NCI-H146 treated with DMSO at 0.1 percent for 48 hours (cell line): ENCODE measurements at regions not wholly inside any gene's neighbourhood (a gene's known extent, or its start where the extent isn't known, plus 50 kb on each side); places are given as distances from the start of the nearest gene placed in this dataset.

ENCODE experiments used
- DNase-seq: peaks from one replicate; lab custom pipeline; 2025; ENCODE audit not compliant: unreplicated experiment; lab: John Stamatoyannopoulos, UW

GRCh38 chr15:62756995-62757360, 285.6 kb upstream of the TPM1 start:
- DNase-seq: no peak

GRCh38 chr15:62757535-62757934, 285.0 kb upstream of the TPM1 start:
- no peak for DNase-seq

GRCh38 chr15:62758126-62758951, 284.2 kb upstream of the TPM1 start:
- no peak for DNase-seq

GRCh38 chr15:62758952-62759349, 283.6 kb upstream of the TPM1 start:
- no peak for DNase-seq

GRCh38 chr15:62760538-62760937, 282.0 kb upstream of the TPM1 start:
- DNase-seq: no peak

- no peak for DNase-seq
Measured at GRCh38 chr15:62765916-62766315, 276.6 kb upstream of the TPM1 start.

GRCh38 chr15:62766599-62766998, 275.9 kb upstream of the TPM1 start:
- DNase-seq: no peak

GRCh38 chr15:62769604-62770003, 272.9 kb upstream of the TPM1 start:
- DNase-seq: no peak

GRCh38 chr15:62770111-62770660, 272.4 kb upstream of the TPM1 start:
- no peak for DNase-seq

GRCh38 chr15:62770752-62771151, 271.8 kb upstream of the TPM1 start:
- DNase-seq: no peak

GRCh38 chr15:62771234-62771633, 271.3 kb upstream of the TPM1 start:
- no peak for DNase-seq

- no peak for DNase-seq
Measured at GRCh38 chr15:62773369-62774165, 269.0 kb upstream of the TPM1 start.

GRCh38 chr15:62775932-62776331, 266.6 kb upstream of the TPM1 start:
- no peak for DNase-seq

GRCh38 chr15:62777671-62778070, 264.9 kb upstream of the TPM1 start:
- no peak for DNase-seq

GRCh38 chr15:62779036-62779770, 263.3 kb upstream of the TPM1 start:
- DNase-seq: no peak

- DNase-seq: no peak
Measured at GRCh38 chr15:62779899-62780298, 262.6 kb upstream of the TPM1 start.

- no peak for DNase-seq
Measured at GRCh38 chr15:62781081-62781497, 261.5 kb upstream of the TPM1 start.

GRCh38 chr15:62782071-62782841, 260.3 kb upstream of the TPM1 start:
- peak; percentile 55 for DNase-seq

GRCh38 chr15:62782896-62783295, 259.7 kb upstream of the TPM1 start:
- no peak for DNase-seq

- DNase-seq: no peak
Measured at GRCh38 chr15:62783303-62783957, 259.1 kb upstream of the TPM1 start.
